ENCODE measurements at regions not wholly inside any gene's neighbourhood (a gene's known extent, or its start where the extent isn't known, plus 50 kb on each side); places are given as distances from the start of the nearest gene placed in this dataset.

DNA sequence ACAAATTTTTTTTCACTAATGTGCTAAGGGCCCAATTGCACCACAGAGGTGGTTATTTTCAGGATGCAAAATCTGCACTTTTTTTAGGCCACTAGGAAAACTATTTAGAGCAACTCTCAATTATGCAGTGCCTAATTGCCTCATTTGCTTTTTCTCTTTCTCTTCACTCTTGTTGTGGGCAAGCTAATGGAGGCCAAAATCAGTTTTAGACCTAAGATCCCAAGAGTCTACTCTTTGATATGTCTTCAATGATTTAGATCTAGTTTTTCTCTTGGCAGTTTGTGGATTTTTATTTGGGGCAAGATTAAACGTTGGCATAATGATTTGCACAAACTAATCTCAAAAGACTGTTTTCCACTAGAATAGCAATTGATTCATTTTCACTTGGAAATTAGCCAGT, 1996.9 kb downstream of the LRRC4C start:
- H3K36me3 ChIP-seq: no peaks in the 10 kb centered on the region
- no peaks in the 10 kb centered on the region for H3K4me1 ChIP-seq
- H3K4me3 ChIP-seq: no peak overlapping the region
- WGBS, 5 donors: 34 to 56% (median 50%) methylated on average over 1 of the region's 1 CpG
- H3K27me3 ChIP-seq (replicated peaks in 1 of 7): no peaks in the 10 kb centered on the region
- H3K9me3 ChIP-seq: peaks cover 0 to 7% (median 0%) of the 10 kb centered on the region in 8 donors
- intact Hi-C loops (cut with DNase I; ENCODE audit: low total_unique reads): no loop called here
- DNase-seq: no peak
- no peak for TF ChIP-seq POLR2AphosphoS5 (IDR thresholded peaks at IDR 0.05)
- TF ChIP-seq, protein P1, sequence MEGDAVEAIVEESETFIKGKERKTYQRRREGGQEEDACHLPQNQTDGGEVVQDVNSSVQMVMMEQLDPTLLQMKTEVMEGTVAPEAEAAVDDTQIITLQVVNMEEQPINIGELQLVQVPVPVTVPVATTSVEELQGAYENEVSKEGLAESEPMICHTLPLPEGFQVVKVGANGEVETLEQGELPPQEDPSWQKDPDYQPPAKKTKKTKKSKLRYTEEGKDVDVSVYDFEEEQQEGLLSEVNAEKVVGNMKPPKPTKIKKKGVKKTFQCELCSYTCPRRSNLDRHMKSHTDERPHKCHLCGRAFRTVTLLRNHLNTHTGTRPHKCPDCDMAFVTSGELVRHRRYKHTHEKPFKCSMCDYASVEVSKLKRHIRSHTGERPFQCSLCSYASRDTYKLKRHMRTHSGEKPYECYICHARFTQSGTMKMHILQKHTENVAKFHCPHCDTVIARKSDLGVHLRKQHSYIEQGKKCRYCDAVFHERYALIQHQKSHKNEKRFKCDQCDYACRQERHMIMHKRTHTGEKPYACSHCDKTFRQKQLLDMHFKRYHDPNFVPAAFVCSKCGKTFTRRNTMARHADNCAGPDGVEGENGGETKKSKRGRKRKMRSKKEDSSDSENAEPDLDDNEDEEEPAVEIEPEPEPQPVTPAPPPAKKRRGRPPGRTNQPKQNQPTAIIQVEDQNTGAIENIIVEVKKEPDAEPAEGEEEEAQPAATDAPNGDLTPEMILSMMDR (IDR thresholded peaks at IDR 0.05 in 8 of 11, conservative IDR thresholded peaks at IDR 0.05 in 3 of 11): no peak
- no peak for TF ChIP-seq POLR2A (IDR thresholded peaks at IDR 0.05)
- H3K27ac ChIP-seq: no peak overlapping the region

DNA sequence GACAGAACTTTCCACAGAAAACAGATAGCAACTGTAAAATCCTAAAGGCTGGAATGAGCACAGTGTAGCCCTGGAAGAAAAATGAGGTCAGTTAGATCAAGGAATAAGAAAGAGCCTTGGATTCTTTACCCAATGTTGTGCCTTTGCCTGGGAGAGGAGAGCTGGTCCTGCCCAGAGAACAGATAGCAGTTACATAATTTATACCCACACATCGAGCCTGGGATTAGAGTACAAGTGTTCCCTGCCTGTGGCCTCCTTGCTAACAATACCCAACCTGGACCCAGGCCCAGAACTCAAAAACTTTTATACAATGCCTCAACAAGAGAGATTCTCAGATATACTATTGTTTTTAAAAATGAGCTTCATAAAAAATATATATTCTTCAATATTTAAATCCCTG, 1998.4 kb downstream of the LRRC4C start:
- no peaks in the 10 kb centered on the region for H3K27me3 ChIP-seq (replicated peaks in 1 of 7)
- DNase-seq: no peak
- intact Hi-C loops (cut with DNase I; ENCODE audit: low total_unique reads): no loop called here
- TF ChIP-seq POLR2A (IDR thresholded peaks at IDR 0.05) (no peak), POLR2AphosphoS5 (IDR thresholded peaks at IDR 0.05) (no peak)
- TF ChIP-seq, protein P1 (IDR thresholded peaks at IDR 0.05 in 8 of 11, conservative IDR thresholded peaks at IDR 0.05 in 3 of 11): no peak
- no peaks in the 10 kb centered on the region for H3K4me1 ChIP-seq
- no peak overlapping the region for H3K27ac ChIP-seq
- peaks cover 0 to 7% (median 0%) of the 10 kb centered on the region in 8 donors for H3K9me3 ChIP-seq
- 55 to 74% (median 57%) methylated on average over 1 of the region's 1 CpG for WGBS, 5 donors
- H3K4me3 ChIP-seq: no peak overlapping the region
- no peaks in the 10 kb centered on the region for H3K36me3 ChIP-seq

DNA sequence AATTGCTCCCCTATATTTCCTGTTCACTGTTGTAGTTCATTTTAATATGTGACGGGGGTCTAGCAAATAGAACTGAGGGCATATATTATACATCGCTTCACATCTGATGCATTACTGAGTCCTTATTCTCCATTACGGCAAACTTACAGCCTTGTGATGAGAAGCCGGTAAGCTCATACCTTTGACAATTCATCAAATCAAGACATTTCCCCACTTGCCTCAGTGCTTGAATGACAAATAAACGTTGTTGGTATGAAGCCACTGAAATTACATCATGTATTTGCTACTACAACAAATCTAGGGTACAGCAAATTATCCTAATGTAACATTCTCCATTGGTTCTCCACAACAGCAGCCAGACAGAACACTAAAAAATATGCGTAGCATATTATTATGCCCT, 1999.8 kb downstream of the LRRC4C start:
- Histone ChIP-seq H3K27ac (no peak overlapping the region), H3K9me3 (peaks cover 0 to 7% (median 0%) of the 10 kb centered on the region in 8 donors), H3K4me3 (no peak overlapping the region), H3K4me1 (no peaks in the 10 kb centered on the region), H3K27me3 (replicated peaks in 1 of 7) (no peaks in the 10 kb centered on the region), H3K36me3 (no peaks in the 10 kb centered on the region)
- intact Hi-C loops (cut with DNase I; ENCODE audit: low total_unique reads): no loop called here
- no peak for DNase-seq
- TF ChIP-seq POLR2A (IDR thresholded peaks at IDR 0.05): no peak
- no peak for TF ChIP-seq POLR2AphosphoS5 (IDR thresholded peaks at IDR 0.05)
- TF ChIP-seq, protein P1 (IDR thresholded peaks at IDR 0.05 in 8 of 11, conservative IDR thresholded peaks at IDR 0.05 in 3 of 11): no peak
- 80 to 85% (median 83%) methylated on average over 6 of the region's 6 CpGs for WGBS, 5 donors

DNA sequence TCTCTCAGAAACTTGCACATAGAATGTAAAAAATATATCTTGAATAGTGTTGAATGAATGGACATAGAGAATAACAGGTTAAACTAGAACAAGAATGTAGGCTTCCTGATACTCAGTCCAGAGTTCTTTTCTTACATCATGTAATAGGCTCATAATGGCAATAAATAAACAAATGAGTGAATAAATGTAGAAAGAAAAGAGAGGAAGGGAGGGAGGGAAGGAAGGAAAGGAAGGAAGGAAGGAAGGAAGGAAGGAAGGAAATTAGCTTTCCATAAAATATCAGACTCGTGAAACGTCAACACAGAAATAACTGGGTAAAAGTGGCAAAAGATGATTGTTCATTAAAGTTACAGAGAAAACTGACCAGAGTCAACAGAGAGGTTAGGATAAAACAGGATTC, 2001.0 kb downstream of the LRRC4C start:
- no peak overlapping the region for H3K27ac ChIP-seq
- H3K27me3 ChIP-seq (replicated peaks in 1 of 7): no peaks in the 10 kb centered on the region
- H3K4me3 ChIP-seq: no peak overlapping the region
- 36 to 50% (median 43%) methylated on average over 2 of the region's 2 CpGs for WGBS, 5 donors
- no peak for TF ChIP-seq POLR2A (IDR thresholded peaks at IDR 0.05)
- TF ChIP-seq POLR2AphosphoS5 (IDR thresholded peaks at IDR 0.05): no peak
- TF ChIP-seq, protein P1 (IDR thresholded peaks at IDR 0.05 in 8 of 11, conservative IDR thresholded peaks at IDR 0.05 in 3 of 11): no peak
- DNase-seq: no peak
- H3K9me3 ChIP-seq: peaks cover 0 to 7% (median 0%) of the 10 kb centered on the region in 8 donors
- H3K36me3 ChIP-seq: no peaks in the 10 kb centered on the region
- intact Hi-C loops (cut with DNase I; ENCODE audit: low total_unique reads): no loop called here
- no peaks in the 10 kb centered on the region for H3K4me1 ChIP-seq

Data from spleen (tissue), 11 donors.